Activated naive CD8-positive, alpha-beta T cell treated with anti-CD3 and anti-CD28 coated beads, Interleukin-2, amount 50 U/mL, for 16 hours (primary cell): ENCODE measurements at regions not wholly inside any gene's neighbourhood (a gene's known extent, or its start where the extent isn't known, plus 50 kb on each side); places are given as distances from the start of the nearest gene placed in this dataset.

Source experiments
- DNase-seq: peaks from one replicate; pipeline ENCODE4 v3.0.0-alpha.2; 2020; ENCODE audit warnings: low read depth, low spot score

GRCh38 chr12:124687174-124687902, 119.9 kb upstream of the NCOR2 start:
- no peak for DNase-seq

DNA sequence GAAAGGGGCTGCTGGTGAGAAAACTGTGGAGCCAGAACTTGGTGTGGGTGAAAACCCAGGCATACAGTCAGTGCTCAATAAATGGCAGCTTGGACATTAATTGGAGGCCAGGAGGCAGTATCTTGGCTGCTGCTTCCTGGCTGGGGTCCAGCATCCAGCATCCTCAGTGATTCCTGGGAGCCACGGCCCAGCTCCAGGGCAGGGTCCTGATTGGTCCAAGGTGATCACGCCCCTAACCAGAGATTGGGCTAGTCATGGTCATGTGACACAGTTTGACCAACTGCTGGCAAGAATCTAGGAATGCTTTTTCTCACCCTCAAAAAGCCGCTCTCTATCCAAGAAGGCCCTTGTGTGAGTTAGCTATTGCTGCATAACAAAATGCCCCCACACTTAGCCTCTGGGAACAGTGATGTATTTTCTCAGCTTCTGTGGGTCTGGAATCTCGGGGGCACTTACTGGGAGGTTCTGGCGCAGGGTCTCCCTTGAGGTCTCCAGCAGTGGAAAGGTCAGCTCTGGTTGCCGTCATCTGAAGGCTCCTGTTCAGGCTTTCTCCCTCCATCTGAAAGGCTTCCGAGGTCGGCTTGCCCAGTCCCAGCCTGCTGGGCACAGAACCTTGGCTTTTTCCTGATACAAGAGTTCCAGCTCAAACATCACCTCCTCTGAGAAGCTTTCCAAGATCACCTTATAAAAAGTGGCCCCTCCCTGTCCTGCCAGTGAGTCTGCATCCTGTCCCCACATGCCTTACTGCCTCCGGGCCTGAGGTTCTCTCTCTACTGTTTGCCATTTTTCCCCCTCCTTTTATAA, 119.2 kb upstream of the NCOR2 start:
- DNase-seq: no peak

- DNase-seq: no peak
Observed at GRCh38 chr12:124685689-124686369, 118.4 kb upstream of the NCOR2 start.

DNA sequence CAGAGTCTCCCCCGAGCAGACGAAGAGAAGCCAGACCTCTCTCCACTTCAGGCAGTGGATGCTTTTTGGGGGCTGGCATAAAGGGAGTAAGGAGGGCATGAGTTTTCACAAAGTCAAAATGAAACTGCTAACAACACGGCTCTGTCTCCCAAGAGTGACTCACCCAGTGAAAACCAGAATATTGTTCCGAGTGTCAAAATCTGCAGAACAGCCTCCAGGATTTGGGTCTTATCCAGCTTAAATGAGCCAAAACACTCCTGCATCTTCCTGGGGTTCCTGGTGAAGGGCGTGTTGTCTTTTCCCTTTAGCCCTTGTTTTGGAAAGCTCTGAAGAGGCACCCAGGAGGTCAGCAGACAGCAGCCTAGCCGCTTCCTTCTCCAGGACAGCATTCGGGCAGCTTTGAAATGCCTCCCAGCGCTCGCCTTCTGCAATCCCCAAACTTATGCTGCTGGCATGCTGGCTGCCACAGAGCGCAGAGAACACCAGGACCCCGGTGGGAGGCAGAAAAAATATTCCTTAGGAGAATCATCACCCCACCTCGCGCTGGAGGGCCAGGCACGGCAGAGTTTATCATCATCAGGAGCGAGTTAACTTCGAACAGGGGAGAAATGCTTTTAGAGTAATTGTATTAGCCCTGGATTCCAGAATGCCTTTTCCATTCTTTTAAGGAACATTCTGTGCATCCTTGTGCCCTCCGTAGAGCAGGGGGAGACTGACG, 117.7 kb upstream of the NCOR2 start:
- DNase-seq: no peak

GRCh38 chr12:124684496-124684895, 117.1 kb upstream of the NCOR2 start:
- no peak for DNase-seq

DNA sequence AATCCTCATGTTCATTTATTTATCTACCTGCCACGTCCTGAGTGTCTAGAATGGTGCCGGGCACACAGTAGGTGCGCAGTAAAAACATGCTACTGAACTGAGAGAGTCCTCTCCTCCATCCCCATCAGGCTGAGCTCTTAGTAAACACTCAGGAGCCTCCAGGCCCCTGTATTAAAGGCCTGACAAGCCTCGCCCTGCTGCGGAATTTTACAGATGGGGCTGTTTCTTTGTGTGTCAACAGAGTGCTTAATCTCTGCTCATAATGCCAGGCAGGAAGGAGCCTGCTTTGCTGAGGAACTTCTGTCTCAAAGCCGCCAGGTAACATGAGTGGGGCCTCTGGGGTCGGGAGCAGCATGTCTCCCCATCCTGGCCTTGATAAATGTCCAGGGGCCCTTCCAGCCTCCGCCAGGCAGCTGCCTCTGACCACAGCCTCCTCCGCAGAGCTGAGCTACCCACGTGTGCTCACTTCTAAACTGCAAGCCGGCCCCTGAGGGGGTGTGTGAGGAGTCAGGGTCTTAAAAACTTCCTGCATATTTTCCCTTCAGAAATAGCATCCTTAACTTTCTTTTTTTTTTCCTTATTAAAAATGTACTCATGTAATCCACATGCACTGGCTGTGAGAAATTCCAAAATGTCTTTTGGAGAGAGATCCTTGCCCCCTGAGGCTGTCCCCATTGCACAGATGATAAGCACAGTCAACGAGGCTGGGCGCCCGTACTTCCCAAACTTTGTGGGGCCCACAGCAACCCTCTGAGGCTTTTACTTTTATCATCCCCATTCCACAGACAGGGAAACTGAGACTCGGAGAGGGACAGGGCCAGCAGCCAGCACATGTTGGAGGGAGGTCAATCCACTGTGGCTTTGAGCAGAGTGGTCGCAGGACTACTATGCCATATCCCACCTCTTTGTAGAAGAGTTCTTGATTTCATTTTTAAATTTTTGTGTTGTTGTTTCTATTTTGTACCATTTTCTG, 116.0 kb upstream of the NCOR2 start:
- no peak for DNase-seq

GRCh38 chr12:124682425-124683151, 115.2 kb upstream of the NCOR2 start:
- no peak for DNase-seq

- no peak for DNase-seq
Observed at GRCh38 chr12:124681779-124682391, 114.5 kb upstream of the NCOR2 start.

- no peak for DNase-seq
Observed at GRCh38 chr12:124680863-124681778, 113.7 kb upstream of the NCOR2 start.

GRCh38 chr12:124679533-124680371, 112.3 kb upstream of the NCOR2 start:
- no peak for DNase-seq

- DNase-seq: no peak
Observed at GRCh38 chr12:124679047-124679446, 111.6 kb upstream of the NCOR2 start.

DNA sequence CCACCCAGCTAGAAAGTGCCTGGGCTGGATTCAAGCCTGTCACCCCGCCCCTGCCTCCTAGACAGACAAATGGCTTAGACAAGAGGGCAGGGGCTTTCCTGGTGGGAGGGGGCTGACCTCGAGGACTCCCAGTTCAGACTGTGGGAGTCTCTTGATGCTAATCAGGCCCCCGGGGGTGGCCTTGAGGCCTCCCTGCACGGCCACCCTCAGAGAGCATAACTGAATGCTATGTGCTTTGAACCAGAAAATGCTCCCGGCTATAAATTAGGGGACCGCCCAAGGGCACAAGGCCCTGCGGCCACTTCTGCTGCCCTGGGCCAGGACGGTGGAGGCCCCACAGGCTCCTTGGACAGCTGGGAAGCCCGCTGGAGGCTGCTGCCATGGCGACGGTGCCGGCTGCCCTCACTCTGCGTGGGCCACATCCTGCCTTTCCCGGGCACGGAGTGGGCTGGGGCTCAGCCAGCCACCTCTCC, 111.0 kb upstream of the NCOR2 start:
- no peak for DNase-seq

DNA sequence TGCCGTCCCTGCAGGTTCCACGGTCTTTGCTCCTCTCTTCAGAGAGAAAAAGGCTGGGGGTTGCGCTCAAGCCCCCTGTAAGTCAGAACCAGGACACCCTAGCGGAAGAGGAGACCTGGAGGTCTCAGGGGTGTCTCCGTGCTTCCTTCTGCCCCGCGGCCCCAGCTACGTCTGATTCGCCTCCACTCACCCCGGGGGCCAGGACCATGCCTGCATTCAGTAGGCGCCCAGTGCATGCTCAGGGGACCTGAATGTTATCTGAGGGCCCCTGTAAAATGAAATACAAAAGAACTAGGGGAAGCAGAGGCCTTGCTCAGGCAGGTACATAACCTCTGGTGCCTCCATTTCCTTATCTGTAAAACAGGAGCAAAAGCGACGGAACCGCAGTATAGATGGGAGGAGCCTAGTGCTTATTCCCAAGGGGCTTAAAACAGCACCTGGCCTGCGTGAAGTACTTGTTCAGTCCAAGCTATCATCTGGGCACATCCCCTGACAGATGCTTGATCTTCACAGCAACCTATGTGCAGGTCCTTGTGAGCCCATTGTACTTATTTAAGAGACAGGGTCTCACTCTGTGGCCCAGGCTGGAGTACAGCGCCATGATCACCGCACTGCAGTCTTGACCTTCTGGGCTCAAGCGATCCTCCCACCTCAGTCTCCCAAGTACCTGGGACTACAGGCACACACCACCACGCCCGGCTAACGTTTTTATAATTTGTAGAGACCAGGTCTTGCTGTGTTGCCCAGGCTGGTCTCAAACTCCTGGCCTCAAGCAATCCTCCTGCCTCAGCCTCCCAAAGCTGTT, 110.3 kb upstream of the NCOR2 start:
- no peak for DNase-seq

DNA sequence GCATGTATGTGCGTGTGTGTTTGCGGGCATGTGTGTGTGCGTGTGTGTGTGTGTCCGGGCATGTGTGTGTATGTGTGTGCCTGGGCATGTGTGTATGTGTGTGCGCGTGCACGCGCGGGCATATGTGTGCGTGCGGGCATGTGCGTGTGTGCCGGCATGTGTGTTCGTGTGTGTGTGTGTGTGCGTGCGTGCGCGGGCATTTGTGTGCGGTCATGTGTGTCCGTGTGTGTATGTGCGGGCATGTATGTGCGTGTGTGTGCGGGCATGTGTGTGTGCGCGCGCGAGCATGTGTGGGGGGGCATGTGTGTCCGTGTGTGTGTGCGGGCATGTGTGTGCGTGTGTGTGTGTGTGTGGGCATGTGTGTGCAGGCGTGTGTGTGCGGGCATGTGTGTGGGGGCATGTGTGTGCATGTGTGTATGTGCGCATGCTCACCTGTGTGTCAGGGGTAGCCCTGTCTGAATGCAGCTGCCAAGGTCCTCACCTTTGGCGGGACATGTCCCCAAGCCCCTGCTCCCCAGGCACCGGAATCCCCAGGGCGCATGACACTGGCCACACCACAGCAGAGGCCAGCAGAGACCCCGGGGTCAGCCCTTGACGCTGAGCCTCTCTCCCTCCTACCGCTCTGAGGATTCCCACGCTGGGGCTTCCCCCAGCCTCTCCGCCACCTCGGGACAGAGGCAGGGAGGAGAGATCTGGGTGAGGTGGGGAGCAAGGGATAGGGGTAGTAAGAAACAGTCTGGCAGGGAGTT, 109.5 kb upstream of the NCOR2 start:
- DNase-seq: no peak

DNA sequence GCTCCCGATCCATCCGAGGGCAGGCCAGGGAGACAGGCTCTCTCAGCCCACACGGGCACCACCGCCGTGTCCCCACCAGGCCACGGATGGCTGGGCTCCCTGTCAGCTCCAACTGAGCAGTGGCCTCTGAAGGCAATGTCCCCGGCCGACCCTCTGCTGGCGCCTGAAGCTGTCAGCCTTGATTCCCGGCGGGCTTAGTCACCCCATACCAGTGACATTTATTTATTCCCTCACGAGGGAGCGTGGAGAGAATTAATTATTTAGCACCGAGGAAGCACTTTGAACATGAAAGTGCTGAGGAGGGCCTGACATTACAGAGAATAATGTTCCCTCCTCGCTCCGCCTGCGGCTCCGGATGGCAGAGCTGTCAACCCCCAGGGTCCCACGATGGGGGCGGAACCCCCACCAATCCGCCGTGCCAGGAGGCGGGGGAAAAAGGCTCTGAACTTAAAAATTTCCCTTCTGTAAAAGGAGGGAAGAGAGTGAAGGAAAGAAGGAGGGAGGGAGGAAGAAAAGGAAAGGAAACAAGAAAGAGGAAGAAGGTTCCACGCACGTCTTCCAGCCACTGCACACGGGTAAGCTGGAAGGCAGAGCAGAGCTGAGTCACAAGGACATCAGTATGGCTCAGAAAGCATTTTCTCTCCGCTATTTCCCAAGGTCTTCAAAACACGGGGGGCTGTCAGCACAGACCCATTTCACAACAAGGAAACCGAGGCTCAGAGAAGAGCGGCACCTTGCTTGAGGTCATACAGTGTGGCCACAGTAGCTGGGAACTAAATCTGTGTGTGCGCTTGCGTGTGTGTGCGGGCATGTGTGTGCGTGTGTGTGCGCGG, 108.7 kb upstream of the NCOR2 start:
- no peak for DNase-seq
